H4 (cell line): ENCODE measurements at regions not wholly inside any gene's neighbourhood (a gene's known extent, or its start where the extent isn't known, plus 50 kb on each side); places are given as distances from the start of the nearest gene placed in this dataset.

Experiments
- DNase-seq: peaks from one replicate; pipeline ENCODE4 v3.0.0-alpha.2; 2015; ENCODE audit warnings: low spot score

- no peak for DNase-seq
These were observed 92.5 kb upstream of the MYL2 start for GRCh38 chr12:111012918-111013317.

DNA sequence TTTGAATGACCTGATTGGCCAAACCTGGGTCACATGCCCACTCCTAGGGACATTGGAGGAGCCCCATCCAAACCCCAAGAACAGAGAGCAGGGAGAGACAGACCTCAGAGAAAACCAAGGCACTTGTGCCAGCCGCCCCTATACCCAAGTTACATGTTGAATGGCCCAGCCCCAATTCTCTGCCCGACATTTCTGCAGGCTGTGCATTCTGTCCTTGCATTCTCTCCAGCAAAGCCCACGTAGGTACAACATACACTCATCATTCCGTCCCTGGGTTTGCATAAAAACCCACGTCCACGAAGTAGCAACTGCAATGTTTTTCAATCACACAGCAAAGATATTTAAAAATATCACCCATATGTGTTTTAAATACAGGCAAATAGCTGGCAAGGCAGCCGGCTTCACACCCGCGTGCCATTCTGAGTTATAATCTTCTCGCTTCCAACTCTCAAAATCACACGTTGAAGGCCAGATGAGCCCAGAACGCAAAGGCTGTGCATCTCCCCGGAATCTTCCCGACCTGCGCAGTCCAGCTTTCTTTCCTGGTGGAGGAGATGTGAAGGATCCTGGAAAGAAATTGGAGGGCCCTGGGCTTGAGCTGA, 91.7 kb upstream of the MYL2 start:
- no peak for DNase-seq

- DNase-seq: no peak
These were observed 90.7 kb upstream of the MYL2 start for GRCh38 chr12:111010916-111011657.

GRCh38 chr12:111010061-111010460, 89.7 kb upstream of the MYL2 start:
- no peak for DNase-seq

DNA sequence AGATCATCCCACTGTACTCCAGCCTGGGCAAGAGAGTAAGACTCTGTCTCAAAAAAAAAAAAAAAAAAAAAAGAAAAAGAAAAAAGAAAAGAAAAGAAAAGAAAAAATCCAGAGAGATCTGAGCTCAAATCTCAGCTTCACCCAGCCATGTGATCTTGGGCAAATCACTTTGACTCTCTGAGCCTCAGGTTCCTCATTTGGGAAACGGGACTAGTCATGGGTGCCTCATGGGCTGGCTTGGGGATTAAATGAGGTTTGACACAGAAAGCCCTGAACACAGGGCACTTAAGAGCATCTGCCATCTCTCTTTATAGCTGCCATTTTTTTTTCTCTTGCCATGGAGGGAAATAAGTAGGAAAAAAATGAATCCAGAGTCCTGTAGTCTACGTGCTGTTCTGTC, 86.2 kb upstream of the MYL2 start:
- DNase-seq: no peak

DNA sequence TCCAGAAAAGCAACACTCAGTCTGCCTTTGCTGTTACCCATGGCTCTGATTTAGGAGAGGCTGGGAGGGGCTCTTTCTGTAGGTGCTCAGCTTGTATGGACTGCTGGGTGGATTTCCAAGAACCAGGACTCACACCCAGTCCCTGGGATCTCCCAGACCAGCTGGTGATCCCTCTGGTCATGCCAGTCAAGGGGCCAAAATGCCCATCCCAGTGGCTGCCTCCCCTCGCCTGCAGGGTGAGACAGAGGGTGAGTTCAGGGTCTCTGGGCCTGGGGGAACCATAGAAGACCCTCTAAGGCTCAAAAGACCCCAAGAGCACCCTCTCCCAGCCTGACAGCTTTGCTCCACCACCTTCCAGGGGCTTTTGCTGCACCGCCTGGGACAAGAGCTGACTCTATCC, 78.6 kb upstream of the MYL2 start:
- DNase-seq: no peak

GRCh38 chr12:110998165-110998564, 77.8 kb upstream of the MYL2 start:
- DNase-seq: no peak

- no peak for DNase-seq
These were observed 76.0 kb upstream of the MYL2 start for GRCh38 chr12:110996415-110996814.

GRCh38 chr12:110995615-110996014, 75.2 kb upstream of the MYL2 start:
- no peak for DNase-seq

- no peak for DNase-seq
These were observed 74.6 kb upstream of the MYL2 start for GRCh38 chr12:110995016-110995415.

GRCh38 chr12:110993434-110993833, 73.1 kb upstream of the MYL2 start:
- no peak for DNase-seq

DNA sequence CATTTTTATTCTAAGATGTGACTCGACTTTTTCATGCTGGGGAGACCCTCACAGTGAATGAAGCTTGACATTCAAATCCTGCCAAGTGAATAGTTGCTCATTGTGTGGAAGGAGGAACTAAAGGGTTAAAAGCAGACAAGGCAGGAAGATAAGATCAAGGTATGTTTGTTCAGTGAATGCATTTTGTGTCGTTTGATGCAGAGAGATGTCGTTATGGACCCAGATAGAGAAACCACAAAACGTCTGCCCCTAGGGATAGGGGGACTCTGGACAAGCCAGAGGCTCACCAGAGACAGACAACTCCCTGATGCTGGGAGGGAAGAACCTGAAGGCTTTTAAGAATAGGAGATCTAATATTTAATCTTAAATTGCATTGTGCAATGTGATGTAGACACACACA, 72.5 kb upstream of the MYL2 start:
- no peak for DNase-seq

DNA sequence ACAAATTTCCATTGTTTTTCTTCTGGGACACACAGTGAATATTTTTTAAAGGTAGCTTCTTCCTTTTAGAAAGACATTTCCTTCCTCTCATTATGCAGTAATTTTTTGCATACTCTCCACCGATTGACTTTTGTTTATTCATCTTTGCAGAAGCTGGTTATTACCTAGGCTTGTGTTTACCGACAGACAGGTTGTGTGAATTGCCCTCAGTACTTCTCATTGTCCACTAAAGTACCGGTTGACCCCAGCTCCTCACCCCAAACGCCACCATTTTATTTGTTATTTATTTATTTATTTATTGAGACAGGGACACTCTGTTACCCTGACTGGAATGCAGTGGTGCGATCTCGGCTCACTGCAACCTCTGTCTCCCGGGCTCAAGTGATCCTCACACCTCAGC, 63.4 kb upstream of the MYL2 start:
- DNase-seq: no peak

DNA sequence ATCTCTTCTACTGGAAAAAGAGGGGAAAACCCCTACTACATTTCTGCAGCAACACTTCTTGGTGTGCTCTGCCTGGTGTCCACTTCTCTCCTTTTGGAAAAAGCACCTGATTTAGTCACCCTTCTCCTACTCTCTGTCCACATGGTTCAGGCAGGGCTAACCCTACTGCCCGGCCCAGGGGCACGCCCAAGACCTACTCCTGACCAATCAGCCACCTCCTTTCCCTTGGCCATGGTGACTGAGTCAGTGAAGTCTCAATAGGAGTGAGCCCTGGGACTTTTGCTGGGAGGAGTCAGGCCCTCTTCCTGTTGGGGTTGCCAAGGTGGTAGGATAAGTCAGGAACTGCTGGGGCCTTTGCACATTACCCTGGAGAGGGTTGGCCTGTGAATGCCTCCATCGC, 52.5 kb upstream of the MYL2 start:
- no peak for DNase-seq

GRCh38 chr12:110971936-110972335, 51.6 kb upstream of the MYL2 start:
- no peak for DNase-seq

DNA sequence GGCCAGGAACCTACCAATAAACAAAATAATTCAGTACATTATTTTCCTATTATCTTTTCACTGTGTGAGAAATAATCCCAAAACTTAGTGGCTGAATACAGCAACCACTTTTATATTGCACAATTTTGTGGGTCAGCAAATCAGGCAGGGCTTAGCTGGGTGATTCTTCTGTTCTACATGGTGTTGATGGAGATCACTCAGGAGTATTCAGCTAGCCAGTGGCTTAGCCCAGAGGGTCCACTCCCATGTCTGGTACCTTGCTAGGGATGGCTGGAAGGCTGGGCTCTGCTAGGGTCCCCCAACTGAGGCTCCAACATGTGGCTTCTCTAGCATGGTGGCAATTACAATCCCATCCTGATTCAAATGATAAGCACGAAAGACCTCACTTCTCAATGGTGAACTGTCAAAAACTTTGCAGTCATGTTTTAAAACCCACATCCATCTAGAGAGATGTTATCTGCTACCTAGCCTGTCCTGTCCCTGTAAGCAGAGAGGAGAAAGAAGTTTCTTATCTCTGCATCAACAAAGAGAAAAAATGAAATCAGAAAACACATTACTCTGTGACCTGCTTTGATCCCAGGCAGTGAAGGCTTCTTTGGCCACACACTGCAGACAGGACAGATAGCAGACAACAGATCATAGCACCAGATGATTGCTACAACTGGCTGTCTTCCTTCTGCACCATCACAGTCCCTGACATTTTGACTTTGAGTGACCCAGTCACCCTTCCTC, 51.0 kb upstream of the MYL2 start:
- DNase-seq: no peak
